GM12872 (cell line): ENCODE measurements at regions not wholly inside any gene's neighbourhood (a gene's known extent, or its start where the extent isn't known, plus 50 kb on each side); places are given as distances from the start of the nearest gene placed in this dataset.

ENCODE experiments used
- CTCF ChIP-seq: IDR thresholded peaks from 3 replicates; pipeline ENCODE4 v1.5.1; 2011; ENCODE audit warnings: low read depth, mild to moderate bottlenecking, low read length, moderate library complexity; ENCODE audit not compliant: insufficient read depth

- no peak for TF ChIP-seq CTCF
Measured at GRCh38 chr14:22262881-22263280, 326.1 kb downstream of the DAD1 start.

GRCh38 chr14:22255017-22255950 lies 333.7 kb downstream of the DAD1 start:
- TF ChIP-seq CTCF: no peak

- TF ChIP-seq CTCF: no peak
Measured at GRCh38 chr14:22252686-22253085, 336.3 kb downstream of the DAD1 start.

GRCh38 chr14:22251090-22251489 lies 337.9 kb downstream of the DAD1 start:
- no peak for TF ChIP-seq CTCF

GRCh38 chr14:22249770-22250169 lies 339.3 kb downstream of the DAD1 start:
- no peak for TF ChIP-seq CTCF

- TF ChIP-seq CTCF: no peak
Measured at GRCh38 chr14:22243971-22244581, 344.9 kb downstream of the DAD1 start.

- no peak for TF ChIP-seq CTCF
Measured at GRCh38 chr14:22233377-22233776, 355.6 kb downstream of the DAD1 start.
